K562 (cell line): ENCODE measurements at regions not wholly inside any gene's neighbourhood (a gene's known extent, or its start where the extent isn't known, plus 50 kb on each side); places are given as distances from the start of the nearest gene placed in this dataset.

Source experiments
- AFF1 ChIP-seq, 2 experiments: fragments of 450-650 bp; IDR thresholded peaks; 2 replicates each; pipeline ENCODE4 v1.6.1; 2018; ENCODE audit warnings: mild to moderate bottlenecking in 2 of 2, low read depth in 1 of 2; ENCODE audit not compliant: partially characterized antibody in 2 of 2
- CGGBP1 ChIP-seq: fragments of 250-450 bp; sonication (Bioruptor Pico); IDR thresholded peaks from 2 replicates; pipeline ENCODE4 v1.9.0; 2021; ENCODE audit warnings: mild to moderate bottlenecking
- EGR1 ChIP-seq: fragments of 450-650 bp; conservative IDR thresholded peaks from 2 replicates; pipeline ENCODE4 v1.6.1; 2017; ENCODE audit warnings: mild to moderate bottlenecking
- ESRRA ChIP-seq: fragments of 450-650 bp; IDR thresholded peaks from 2 replicates; pipeline ENCODE4 v1.6.1; 2014; ENCODE audit warnings: low read depth, mild to moderate bottlenecking, moderate library complexity, borderline replicate concordance
- FOSL1 ChIP-seq: fragments of 200-800 bp; sonication (Bioruptor generic); conservative IDR thresholded peaks from 2 replicates; pipeline ENCODE4 v1.6.1; 2016; ENCODE audit warnings: missing genetic modification characterization, missing compliant biosample characterization
- LEF1 ChIP-seq: fragments of 450-650 bp; IDR thresholded peaks from 2 replicates; pipeline ENCODE4 v1.6.1; 2016; ENCODE audit warnings: mild to moderate bottlenecking
- NR3C1 ChIP-seq: sonication (generic); formaldehyde crosslinking; IDR thresholded peaks from 2 replicates; pipeline ENCODE4 v1.8.1; 2022; ENCODE audit warnings: missing genetic modification reagents
- THAP7 ChIP-seq: fragments of 250-450 bp; sonication (Bioruptor Pico); IDR thresholded peaks from 2 replicates; pipeline ENCODE4 v1.5.0; 2021
- ZBED1 ChIP-seq: IDR thresholded peaks from 2 replicates; pipeline ENCODE4 v1.6.1; 2014
- ZNF134 ChIP-seq: fragments of 250-450 bp; sonication (Bioruptor Pico); conservative IDR thresholded peaks from 2 replicates; pipeline ENCODE4 v1.4.0; 2020
- ZNF583 ChIP-seq: fragments of 250-450 bp; sonication (Bioruptor Pico); IDR thresholded peaks from 2 replicates; pipeline ENCODE4 v1.4.0; 2020
- TF ChIP-seq, protein P1 (sequence below): fragments of 250-450 bp; sonication (Bioruptor Pico); IDR thresholded peaks from 2 replicates; pipeline ENCODE4 v1.8.0; 2022; ENCODE audit warnings: moderate library complexity, mild to moderate bottlenecking, inconsistent platforms
- TF ChIP-seq, protein P2 (sequence below): fragments of 450-650 bp; IDR thresholded peaks from 2 replicates; pipeline ENCODE4 v1.6.1; 2018; ENCODE audit not compliant: partially characterized antibody
- TF ChIP-seq, protein P3 (sequence below): sonication (generic); formaldehyde crosslinking; IDR thresholded peaks from 2 replicates; pipeline ENCODE4 v1.8.0; 2023; ENCODE audit warnings: mild to moderate bottlenecking, missing genetic modification reagents

- no peak for TF ChIP-seq AFF1 (IDR thresholded peaks at IDR 0.05; ENCODE audit: low read depth in 1 of 2, partially characterized antibody in 2 of 2)
- TF ChIP-seq ZNF583 = no peak
- peak; percentile 90 for TF ChIP-seq FOSL1 (tag)
- TF ChIP-seq, protein P1, sequence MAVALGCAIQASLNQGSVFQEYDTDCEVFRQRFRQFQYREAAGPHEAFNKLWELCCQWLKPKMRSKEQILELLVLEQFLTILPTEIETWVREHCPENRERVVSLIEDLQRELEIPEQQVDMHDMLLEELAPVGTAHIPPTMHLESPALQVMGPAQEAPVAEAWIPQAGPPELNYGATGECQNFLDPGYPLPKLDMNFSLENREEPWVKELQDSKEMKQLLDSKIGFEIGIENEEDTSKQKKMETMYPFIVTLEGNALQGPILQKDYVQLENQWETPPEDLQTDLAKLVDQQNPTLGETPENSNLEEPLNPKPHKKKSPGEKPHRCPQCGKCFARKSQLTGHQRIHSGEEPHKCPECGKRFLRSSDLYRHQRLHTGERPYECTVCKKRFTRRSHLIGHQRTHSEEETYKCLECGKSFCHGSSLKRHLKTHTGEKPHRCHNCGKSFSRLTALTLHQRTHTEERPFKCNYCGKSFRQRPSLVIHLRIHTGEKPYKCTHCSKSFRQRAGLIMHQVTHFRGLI (CRISPR knock-in tag) = no peak
- no peak for TF ChIP-seq CGGBP1
- TF ChIP-seq ZBED1 = no peak
- TF ChIP-seq THAP7 = no peak
- TF ChIP-seq LEF1 = peak; percentile 70; the same call in 1 of the 2 replicates
- TF ChIP-seq, protein P2, sequence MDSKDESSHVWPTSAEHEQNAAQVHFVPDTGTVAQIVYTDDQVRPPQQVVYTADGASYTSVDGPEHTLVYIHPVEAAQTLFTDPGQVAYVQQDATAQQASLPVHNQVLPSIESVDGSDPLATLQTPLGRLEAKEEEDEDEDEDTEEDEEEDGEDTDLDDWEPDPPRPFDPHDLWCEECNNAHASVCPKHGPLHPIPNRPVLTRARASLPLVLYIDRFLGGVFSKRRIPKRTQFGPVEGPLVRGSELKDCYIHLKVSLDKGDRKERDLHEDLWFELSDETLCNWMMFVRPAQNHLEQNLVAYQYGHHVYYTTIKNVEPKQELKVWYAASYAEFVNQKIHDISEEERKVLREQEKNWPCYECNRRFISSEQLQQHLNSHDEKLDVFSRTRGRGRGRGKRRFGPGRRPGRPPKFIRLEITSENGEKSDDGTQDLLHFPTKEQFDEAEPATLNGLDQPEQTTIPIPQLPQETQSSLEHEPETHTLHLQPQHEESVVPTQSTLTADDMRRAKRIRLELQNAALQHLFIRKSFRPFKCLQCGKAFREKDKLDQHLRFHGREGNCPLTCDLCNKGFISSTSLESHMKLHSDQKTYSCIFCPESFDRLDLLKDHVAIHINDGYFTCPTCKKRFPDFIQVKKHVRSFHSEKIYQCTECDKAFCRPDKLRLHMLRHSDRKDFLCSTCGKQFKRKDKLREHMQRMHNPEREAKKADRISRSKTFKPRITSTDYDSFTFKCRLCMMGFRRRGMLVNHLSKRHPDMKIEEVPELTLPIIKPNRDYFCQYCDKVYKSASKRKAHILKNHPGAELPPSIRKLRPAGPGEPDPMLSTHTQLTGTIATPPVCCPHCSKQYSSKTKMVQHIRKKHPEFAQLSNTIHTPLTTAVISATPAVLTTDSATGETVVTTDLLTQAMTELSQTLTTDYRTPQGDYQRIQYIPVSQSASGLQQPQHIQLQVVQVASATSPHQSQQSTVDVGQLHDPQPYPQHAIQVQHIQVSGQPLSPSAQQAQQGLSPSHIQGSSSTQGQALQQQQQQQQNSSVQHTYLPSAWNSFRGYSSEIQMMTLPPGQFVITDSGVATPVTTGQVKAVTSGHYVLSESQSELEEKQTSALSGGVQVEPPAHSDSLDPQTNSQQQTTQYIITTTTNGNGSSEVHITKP = no peak
- TF ChIP-seq NR3C1 (CRISPR knock-in tag) = no peak
- peak; percentile 89; the same call in 1 of the 2 replicates for TF ChIP-seq ESRRA
- no peak for TF ChIP-seq EGR1
- TF ChIP-seq, protein P3, sequence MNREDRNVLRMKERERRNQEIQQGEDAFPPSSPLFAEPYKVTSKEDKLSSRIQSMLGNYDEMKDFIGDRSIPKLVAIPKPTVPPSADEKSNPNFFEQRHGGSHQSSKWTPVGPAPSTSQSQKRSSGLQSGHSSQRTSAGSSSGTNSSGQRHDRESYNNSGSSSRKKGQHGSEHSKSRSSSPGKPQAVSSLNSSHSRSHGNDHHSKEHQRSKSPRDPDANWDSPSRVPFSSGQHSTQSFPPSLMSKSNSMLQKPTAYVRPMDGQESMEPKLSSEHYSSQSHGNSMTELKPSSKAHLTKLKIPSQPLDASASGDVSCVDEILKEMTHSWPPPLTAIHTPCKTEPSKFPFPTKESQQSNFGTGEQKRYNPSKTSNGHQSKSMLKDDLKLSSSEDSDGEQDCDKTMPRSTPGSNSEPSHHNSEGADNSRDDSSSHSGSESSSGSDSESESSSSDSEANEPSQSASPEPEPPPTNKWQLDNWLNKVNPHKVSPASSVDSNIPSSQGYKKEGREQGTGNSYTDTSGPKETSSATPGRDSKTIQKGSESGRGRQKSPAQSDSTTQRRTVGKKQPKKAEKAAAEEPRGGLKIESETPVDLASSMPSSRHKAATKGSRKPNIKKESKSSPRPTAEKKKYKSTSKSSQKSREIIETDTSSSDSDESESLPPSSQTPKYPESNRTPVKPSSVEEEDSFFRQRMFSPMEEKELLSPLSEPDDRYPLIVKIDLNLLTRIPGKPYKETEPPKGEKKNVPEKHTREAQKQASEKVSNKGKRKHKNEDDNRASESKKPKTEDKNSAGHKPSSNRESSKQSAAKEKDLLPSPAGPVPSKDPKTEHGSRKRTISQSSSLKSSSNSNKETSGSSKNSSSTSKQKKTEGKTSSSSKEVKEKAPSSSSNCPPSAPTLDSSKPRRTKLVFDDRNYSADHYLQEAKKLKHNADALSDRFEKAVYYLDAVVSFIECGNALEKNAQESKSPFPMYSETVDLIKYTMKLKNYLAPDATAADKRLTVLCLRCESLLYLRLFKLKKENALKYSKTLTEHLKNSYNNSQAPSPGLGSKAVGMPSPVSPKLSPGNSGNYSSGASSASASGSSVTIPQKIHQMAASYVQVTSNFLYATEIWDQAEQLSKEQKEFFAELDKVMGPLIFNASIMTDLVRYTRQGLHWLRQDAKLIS = no peak
- TF ChIP-seq ZNF134 (CRISPR knock-in tag) = no peak
Measured at GRCh38 chr9:108156270-108156998, 666.9 kb upstream of the KLF4 start (continued).
